ENCODE measurements at regions not wholly inside any gene's neighbourhood (a gene's known extent, or its start where the extent isn't known, plus 50 kb on each side); places are given as distances from the start of the nearest gene placed in this dataset.

GRCh38 chr1:118370861-118371260, 185.8 kb upstream of the SPAG17 start:
- no peak overlapping the region for H3K4me3 ChIP-seq (ENCODE audit: control insufficient read depth in 2 of 3, extremely low read depth in 1 of 3, insufficient read depth in 2 of 3, low read depth in 1 of 3, low read length in 3 of 3)
- DNase-seq (ENCODE audit: low read depth, low spot score) (no peak), FAIRE-seq (no peak)
- no peaks in the 10 kb centered on the region for H3K27me3 ChIP-seq (ENCODE audit: control insufficient read depth, extremely low read depth, insufficient read depth, low read length)
- no peaks in the 10 kb centered on the region for H3K9me1 ChIP-seq (ENCODE audit: control insufficient read depth, extremely low read depth, insufficient read depth, low read length)
- no peaks in the 10 kb centered on the region for H3K4me1 ChIP-seq (ENCODE audit: control insufficient read depth, extremely low read depth, insufficient read depth, low read length)
- no peak overlapping the region for H3K27ac ChIP-seq (ENCODE audit: control insufficient read depth, insufficient read depth, low read length)
- no peaks in the 10 kb centered on the region for H4K20me1 ChIP-seq (ENCODE audit: control insufficient read depth, extremely low read depth, insufficient read depth, low read length)
- H2AFZ ChIP-seq (ENCODE audit: control insufficient read depth, low read length) = no peak overlapping the region
- H3K9me3 ChIP-seq (ENCODE audit: control insufficient read depth, low read depth, low read length) = no peaks in the 10 kb centered on the region
- H3K36me3 ChIP-seq (ENCODE audit: control insufficient read depth in 2 of 2, extremely low read depth in 1 of 2, insufficient read depth in 2 of 2, low read length in 2 of 2) = no peaks in the 10 kb centered on the region
- H3K4me2 ChIP-seq (ENCODE audit: control insufficient read depth, extremely low read depth, insufficient read depth, low read depth, low read length) = no peak overlapping the region
- dilution Hi-C loops (cut with MboI; ENCODE audit: extremely low pct_ligation_motif_present, low sequenced_read_pairs) = no loop called here
- no peak overlapping the region for H3K9ac ChIP-seq (ENCODE audit: control insufficient read depth, extremely low read depth, insufficient read depth, low read length)
- TF ChIP-seq CTCF (optimal IDR thresholded peaks at IDR 0.05 in 1 of 3, IDR thresholded peaks at IDR 0.05 in 1 of 3, conservative IDR thresholded peaks at IDR 0.05 in 1 of 3; ENCODE audit: extremely low read depth in 1 of 3, insufficient read depth in 2 of 3, low read length in 3 of 3) (no peak), EZH2 (IDR thresholded peaks at IDR 0.05; ENCODE audit: low read length) (no peak)
- H3K79me2 ChIP-seq (ENCODE audit: control insufficient read depth, insufficient read depth, low read length) = no peaks in the 10 kb centered on the region

GRCh38 chr1:118366286-118366685, 181.3 kb upstream of the SPAG17 start:
- Histone ChIP-seq H3K4me1 (ENCODE audit: control insufficient read depth, extremely low read depth, insufficient read depth, low read length) (no peaks in the 10 kb centered on the region), H3K79me2 (ENCODE audit: control insufficient read depth, insufficient read depth, low read length) (no peaks in the 10 kb centered on the region), H2AFZ (ENCODE audit: control insufficient read depth, low read length) (no peak overlapping the region), H3K9ac (ENCODE audit: control insufficient read depth, extremely low read depth, insufficient read depth, low read length) (no peak overlapping the region), H3K27ac (ENCODE audit: control insufficient read depth, insufficient read depth, low read length) (no peak overlapping the region), H3K27me3 (ENCODE audit: control insufficient read depth, extremely low read depth, insufficient read depth, low read length) (no peaks in the 10 kb centered on the region), H3K4me3 (ENCODE audit: control insufficient read depth in 2 of 3, extremely low read depth in 1 of 3, insufficient read depth in 2 of 3, low read depth in 1 of 3, low read length in 3 of 3) (no peak overlapping the region), H3K9me3 (ENCODE audit: control insufficient read depth, low read depth, low read length) (peaks cover 2% of the 10 kb centered on the region), H3K9me1 (ENCODE audit: control insufficient read depth, extremely low read depth, insufficient read depth, low read length) (no peaks in the 10 kb centered on the region), H3K4me2 (ENCODE audit: control insufficient read depth, extremely low read depth, insufficient read depth, low read depth, low read length) (no peak overlapping the region), H3K36me3 (ENCODE audit: control insufficient read depth in 2 of 2, extremely low read depth in 1 of 2, insufficient read depth in 2 of 2, low read length in 2 of 2) (no peaks in the 10 kb centered on the region), H4K20me1 (ENCODE audit: control insufficient read depth, extremely low read depth, insufficient read depth, low read length) (no peaks in the 10 kb centered on the region)
- FAIRE-seq = no peak
- TF ChIP-seq CTCF (optimal IDR thresholded peaks at IDR 0.05 in 1 of 3, IDR thresholded peaks at IDR 0.05 in 1 of 3, conservative IDR thresholded peaks at IDR 0.05 in 1 of 3; ENCODE audit: extremely low read depth in 1 of 3, insufficient read depth in 2 of 3, low read length in 3 of 3) = no peak
- no peak for TF ChIP-seq EZH2 (IDR thresholded peaks at IDR 0.05; ENCODE audit: low read length)
- dilution Hi-C loops (cut with MboI; ENCODE audit: extremely low pct_ligation_motif_present, low sequenced_read_pairs) = no loop called here
- DNase-seq (ENCODE audit: low read depth, low spot score) = no peak
